VCaP (cell line): ENCODE measurements at regions not wholly inside any gene's neighbourhood (a gene's known extent, or its start where the extent isn't known, plus 50 kb on each side); places are given as distances from the start of the nearest gene placed in this dataset.

ENCODE experiments used
- H3K27ac ChIP-seq: fragments of 450-650 bp; 2 replicates; pipeline ENCODE4 v1.5.1; 2017
- TF ChIP-seq, protein P1 (sequence below): fragments of 450-650 bp; conservative IDR thresholded peaks from 2 replicates; pipeline ENCODE4 v1.5.1; 2017; ENCODE audit warnings: mild to moderate bottlenecking, moderate library complexity

DNA sequence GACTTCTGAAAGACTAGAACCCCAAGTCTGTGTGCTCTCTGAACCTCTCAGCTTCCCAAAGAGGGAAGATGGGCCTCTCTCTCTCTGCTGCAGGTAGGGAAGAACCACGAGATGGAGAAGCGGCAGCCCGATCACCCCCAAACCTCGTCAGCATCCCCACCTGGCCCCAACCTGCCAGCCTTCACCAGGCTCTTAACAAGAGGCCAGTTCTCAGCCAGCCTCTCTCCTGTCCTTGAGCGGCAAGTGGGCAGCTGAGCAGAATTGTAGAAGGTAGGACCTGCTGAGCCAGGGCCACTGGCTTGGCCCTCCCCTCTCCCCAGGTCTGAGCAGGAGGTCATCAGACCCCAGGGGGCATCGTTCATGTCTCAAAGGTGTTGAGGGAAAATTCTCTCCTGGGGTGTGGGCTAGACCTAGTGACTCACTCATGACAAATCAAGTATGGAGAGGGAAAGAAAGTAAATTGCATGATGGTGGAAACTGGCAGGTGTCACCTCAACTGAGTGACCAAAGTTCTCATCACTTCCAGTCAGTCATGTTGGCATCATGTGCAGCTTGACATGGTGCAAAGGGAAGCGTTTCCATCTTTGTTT is 92.0 kb upstream of the GPR26 start:
- H3K27ac ChIP-seq = no peak overlapping the region
- TF ChIP-seq, protein P1, sequence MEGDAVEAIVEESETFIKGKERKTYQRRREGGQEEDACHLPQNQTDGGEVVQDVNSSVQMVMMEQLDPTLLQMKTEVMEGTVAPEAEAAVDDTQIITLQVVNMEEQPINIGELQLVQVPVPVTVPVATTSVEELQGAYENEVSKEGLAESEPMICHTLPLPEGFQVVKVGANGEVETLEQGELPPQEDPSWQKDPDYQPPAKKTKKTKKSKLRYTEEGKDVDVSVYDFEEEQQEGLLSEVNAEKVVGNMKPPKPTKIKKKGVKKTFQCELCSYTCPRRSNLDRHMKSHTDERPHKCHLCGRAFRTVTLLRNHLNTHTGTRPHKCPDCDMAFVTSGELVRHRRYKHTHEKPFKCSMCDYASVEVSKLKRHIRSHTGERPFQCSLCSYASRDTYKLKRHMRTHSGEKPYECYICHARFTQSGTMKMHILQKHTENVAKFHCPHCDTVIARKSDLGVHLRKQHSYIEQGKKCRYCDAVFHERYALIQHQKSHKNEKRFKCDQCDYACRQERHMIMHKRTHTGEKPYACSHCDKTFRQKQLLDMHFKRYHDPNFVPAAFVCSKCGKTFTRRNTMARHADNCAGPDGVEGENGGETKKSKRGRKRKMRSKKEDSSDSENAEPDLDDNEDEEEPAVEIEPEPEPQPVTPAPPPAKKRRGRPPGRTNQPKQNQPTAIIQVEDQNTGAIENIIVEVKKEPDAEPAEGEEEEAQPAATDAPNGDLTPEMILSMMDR = no peak

DNA sequence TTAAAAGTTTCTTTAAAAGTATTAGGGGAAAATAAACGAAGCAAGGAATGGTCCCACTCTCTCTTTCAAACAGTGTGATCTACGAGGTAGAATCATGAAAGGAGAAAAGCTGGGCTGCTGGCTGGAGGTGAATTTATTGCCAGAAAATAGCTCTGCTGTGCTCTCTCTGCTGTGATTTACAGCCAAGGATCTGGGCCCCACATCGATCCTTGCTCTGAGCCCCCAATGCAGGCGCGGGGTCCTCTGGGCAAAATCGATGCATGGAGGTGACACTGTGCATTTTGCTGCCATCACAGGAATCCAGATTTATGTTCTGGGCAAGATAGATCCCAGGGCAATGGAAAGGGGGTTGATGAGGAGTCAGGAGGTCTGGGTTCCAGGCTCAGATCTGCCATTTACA is 91.0 kb upstream of the GPR26 start:
- H3K27ac ChIP-seq = no peak overlapping the region
- TF ChIP-seq, protein P1 = no peak

DNA sequence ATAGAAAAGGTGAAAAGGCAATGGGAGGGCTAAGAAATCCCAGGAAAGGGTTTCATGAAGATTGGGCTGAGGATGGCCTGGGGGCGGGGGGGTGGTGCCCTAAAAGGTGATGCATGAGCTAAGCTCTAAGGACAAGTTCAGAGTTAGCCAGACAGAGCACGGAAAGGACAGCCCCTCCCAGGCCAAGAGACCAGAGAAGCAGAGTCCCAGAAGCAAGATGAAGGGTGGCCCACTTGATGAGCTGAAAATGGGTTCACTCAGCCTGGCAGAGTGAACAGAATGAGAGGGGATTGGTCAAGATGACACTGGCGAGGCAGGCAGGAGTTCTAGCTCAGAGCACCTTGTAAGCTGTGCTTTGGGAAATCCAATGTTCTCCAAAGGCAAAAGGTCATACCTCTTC is 89.4 kb upstream of the GPR26 start:
- H3K27ac ChIP-seq = no peak overlapping the region
- TF ChIP-seq, protein P1 = no peak

DNA sequence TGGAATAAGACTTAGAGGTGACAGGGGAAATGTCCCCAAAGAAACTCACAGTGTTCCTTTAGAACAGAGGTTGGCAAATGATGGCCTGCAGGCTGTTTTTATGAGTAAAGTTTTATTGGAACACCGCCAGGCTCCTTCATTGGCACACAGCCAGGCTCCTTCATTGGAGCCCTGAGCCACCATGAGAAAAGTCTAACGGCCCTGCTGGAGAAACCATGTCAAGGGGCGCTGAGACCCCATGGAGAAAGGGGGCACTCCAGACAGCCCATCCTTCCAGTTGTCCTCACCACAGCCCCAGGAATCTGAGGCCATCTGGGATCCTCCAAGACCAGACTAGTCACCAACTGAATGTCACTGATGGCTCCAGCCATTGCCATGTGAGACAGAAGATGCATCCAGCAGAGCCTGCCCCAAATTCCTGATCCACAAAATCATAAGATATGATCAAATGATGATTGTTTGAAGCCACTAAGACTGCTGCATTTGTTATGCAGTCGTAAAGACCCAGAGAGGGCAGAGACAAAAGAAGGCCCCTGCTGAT is 88.2 kb upstream of the GPR26 start:
- TF ChIP-seq, protein P1 = no peak
- H3K27ac ChIP-seq = no peak overlapping the region

DNA sequence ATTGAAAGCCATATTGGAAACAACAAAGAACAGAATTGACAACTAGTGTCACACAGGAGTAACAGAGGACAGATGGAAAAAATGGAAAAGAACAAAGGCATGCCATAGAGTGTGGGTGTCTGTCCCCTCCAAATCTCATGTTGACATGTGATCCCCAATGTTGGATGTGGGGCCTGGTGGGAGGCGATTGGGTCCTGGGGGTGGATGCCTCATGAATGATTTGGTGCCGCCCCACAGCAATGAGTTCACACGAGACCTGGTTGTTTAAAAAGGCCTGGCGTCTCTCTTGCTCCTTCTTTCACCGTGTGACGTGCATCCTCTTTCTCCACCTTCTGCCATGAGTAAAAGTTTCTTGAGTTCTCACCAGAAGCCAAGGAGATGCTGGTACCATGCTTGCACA is 87.4 kb upstream of the GPR26 start:
- TF ChIP-seq, protein P1 = no peak
- H3K27ac ChIP-seq = no peak overlapping the region

DNA sequence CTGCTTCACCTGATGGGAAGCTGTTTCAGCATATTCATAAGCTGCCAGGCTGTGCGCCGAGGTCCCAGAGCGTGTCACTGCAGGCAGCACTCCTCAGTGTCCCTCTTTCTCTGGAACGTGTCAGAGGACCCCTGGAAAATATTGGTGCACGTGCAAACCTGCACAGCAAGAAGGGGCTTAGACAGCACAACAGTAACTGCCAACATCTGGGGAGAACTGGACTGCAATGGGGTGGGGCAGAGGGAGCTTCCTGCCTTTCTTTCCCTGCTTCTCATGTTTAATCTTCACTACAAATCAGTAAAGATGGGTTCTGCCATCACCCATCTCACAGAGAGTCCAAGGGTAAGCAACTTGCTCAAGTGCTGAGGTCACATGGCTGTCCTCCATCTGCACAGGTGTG is 86.5 kb upstream of the GPR26 start:
- TF ChIP-seq, protein P1 = no peak
- no peak overlapping the region for H3K27ac ChIP-seq

DNA sequence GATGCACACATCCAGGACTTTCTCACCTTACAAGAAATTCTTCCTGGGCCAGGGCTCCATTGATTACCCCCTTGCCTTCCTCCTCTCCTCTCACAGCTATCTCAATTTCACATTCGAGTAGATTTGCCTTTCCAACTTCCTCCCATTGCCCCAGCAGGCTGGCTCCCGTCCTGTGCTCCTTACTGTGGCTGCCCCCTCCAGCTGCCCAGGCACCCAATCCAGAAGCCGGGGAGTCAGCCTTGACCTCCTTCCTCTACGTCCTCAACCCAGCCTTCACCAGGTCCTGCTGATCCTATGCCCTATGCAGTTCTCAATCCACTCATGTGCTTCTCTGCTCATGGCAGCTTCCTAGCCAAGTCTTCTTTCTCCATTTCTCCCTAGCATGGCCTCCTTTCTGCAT is 85.7 kb upstream of the GPR26 start:
- no peak overlapping the region for H3K27ac ChIP-seq
- TF ChIP-seq, protein P1 = no peak
